HG03378 (cell line): ENCODE measurements at regions not wholly inside any gene's neighbourhood (a gene's known extent, or its start where the extent isn't known, plus 50 kb on each side); places are given as distances from the start of the nearest gene placed in this dataset.
"Not testable (repeated sequence)": the region's sequence is repeated elsewhere in the genome, so short reads cannot be mapped to it uniquely, and the experiment has no call there.

Source experiments
- ATAC-seq: cut with Tn5 transposase; IDR thresholded peaks from one replicate; pipeline ENCODE4 v1.9.1; 2021; ENCODE audit warnings: mild to moderate bottlenecking, moderate library complexity; ENCODE audit not compliant: unreplicated experiment

GRCh38 chr9:119938871-119939270 is 569.6 kb upstream of the BRINP1 start:
- ATAC-seq: no peak

DNA sequence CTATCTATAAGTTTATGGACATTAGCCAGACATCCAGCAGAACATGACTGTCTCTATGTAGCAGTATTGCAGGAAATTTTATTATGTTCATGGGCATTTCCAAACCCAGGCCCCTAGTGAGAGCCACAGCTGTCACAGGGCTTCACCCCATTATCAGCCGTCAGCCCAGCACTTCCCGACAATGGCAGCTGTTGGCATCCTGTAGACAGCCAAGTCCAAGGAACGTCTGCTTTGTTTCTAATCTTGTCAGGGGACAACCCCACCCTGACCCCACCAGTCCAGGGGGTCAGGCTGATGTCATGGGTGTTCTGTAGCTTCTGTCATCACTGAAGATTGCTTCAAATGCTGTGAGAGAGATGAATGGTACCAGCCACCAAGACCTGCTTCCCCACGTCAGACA is 565.3 kb upstream of the BRINP1 start:
- ATAC-seq: no peak

- ATAC-seq: no peak
Measured at GRCh38 chr9:119933191-119933590, 564.0 kb upstream of the BRINP1 start.

DNA sequence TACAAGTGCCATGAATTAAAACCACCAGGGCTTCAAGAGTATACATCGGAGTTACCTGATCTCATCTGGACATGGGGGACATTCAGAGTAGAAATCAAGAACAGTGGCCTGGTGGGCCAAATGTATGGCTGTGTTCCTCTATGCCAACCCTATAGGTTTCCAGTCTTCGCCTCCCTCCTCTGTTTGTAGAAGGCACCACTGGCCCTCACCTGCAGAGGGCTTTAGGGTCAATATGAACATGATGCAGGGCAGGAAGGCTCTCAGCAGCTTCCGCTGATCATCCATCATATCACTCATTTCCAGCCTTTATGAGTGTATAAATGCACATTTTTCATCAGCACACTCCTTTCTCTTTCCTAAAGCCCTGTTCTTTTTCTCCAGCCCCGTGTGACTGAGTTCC is 555.5 kb upstream of the BRINP1 start:
- no peak for ATAC-seq

DNA sequence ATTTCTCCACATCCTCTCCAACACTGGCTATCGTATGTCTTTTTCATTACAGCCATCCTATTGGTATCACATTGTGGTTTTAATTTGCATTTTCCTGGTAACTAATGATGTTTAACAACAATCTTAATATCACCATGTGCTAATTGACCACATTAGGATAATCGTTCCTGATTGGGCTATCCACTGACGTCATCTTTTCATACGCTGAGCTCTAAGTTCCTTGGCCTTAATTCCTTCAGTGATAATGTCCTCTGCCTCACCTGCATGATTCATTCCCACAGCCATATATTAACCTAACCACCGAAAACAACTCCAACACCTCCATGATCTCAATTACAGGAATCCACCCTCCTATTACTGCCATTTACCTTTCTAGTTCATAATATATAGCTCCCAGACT is 547.9 kb upstream of the BRINP1 start:
- no peak for ATAC-seq

- ATAC-seq: no peak
Measured at GRCh38 chr9:119907056-119907455, 537.8 kb upstream of the BRINP1 start.

GRCh38 chr9:119905724-119906123 is 536.5 kb upstream of the BRINP1 start:
- ATAC-seq: no peak

DNA sequence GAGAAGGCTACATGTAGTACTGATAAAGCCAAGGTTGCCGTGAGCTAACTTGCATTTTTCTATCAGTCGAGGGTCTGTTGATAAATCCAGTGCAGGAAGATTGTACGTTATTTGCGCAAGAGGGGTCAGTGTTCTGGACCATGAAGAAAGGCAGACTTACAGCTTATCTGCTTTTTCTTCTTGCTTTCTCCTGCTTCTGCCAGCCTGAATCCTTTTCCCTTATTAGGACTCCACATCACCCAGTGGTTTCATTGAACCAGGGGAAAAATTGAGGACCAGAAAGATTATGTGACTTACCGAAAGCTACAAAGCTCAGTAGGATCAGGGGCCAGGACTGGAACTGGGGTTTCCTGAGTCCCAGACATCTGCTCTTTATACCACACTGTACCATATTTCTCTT is 534.6 kb upstream of the BRINP1 start:
- ATAC-seq: no peak

DNA sequence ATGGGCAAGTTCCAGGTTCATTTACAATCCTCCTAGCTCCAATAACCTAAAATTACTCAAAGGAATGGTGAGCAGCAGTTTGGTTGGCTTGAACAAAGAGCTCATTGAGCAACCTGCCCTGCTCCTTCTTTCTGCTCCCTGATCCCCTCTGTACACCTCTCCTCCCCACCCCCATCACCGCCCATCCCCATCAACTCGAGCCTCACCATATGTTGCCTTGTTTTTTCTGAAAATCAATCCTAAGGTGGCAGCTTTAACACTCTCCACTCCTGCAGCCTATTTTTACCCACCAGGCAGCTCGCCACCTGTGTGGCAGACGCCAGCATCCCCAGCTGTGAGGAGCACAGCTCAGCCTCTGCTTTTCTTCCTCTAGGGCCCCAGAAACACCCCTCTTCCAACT is 533.4 kb upstream of the BRINP1 start:
- no peak for ATAC-seq

DNA sequence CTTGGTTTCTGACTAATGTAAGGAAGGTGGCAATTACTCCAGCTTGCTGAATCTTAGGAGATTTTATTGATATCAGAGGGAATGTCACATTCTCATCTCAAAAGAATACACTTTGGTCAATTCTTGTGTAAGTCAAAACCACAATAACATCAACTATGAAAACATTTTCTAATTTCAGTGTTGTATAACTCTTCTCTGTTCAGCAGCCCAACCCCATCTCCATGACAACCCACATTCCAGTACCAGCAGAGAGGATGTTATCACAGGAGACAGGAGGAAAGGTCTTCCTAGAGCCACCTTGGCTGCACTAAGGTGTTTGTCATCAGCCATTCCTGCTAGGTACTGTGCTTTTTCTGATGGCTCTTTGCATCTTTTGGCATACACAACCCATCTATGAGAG is 529.1 kb upstream of the BRINP1 start:
- no peak for ATAC-seq

GRCh38 chr9:119884438-119884837 is 515.2 kb upstream of the BRINP1 start:
- ATAC-seq: no peak

DNA sequence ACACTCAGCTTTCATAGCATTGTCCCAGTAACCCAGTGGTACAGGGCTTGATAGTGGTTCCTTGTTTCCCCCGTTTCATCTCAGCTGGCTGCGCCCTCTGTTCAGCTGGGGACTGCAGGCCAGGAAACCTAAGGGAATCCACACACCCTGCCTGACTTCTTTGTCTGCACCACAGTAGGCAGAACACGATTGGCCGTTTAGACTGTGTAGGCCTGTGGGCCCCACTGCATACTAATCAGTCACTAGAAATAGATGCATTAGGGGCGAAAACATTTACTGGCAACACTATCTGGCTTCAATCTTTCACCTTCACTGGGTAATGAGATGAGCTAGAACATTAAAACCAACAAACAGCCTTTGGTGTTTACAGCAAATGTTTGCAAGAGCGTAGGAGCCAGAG is 512.7 kb upstream of the BRINP1 start:
- ATAC-seq: no peak

DNA sequence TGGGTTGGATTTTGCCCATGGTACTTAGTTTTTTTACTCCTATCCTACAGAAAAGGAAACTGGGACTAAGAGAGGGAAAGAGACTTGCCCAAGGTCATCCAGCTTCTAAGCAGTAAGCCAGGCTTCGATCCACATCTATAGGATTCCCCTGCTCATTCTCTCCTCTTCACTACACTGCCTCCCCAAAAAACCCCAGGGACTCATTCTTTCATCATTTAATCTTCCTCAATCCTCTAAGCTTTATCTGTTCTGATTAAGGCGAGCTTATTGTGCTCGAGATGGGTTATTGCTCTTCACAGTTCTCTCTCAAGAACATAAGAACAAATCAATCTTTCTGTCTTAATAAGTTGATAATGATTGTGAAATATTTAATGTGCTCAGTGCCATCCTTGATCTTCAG is 511.1 kb upstream of the BRINP1 start:
- no peak for ATAC-seq

GRCh38 chr9:119877306-119877705 is 508.1 kb upstream of the BRINP1 start:
- no peak for ATAC-seq

GRCh38 chr9:119873877-119874276 is 504.6 kb upstream of the BRINP1 start:
- ATAC-seq: no peak

DNA sequence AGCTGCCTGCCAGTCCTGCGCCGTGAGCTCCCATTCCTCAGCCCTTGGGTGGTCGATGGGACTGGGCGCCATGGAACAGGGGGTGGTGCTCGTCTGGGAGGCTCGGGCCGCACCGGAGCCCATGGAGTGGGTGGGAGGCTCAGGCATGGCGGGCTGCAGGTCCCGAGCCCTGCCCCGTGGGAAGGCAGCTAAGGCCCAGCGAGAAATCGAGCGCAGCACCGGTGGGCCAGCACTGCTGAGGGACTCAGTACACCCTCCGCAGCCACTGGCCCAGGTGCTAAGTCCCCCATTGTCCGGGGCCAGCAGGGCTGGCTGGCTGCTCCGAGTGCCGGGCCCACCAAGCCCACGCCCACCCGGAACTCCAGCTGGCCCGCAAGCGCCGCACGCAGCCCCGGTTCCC is 501.0 kb upstream of the BRINP1 start:
- not testable (repeated sequence) for ATAC-seq

- ATAC-seq: no peak
Measured at GRCh38 chr9:119868694-119869093, 499.5 kb upstream of the BRINP1 start.

- no peak for ATAC-seq
Measured at GRCh38 chr9:119861842-119862241, 492.6 kb upstream of the BRINP1 start.

- no peak for ATAC-seq
Measured at GRCh38 chr9:119859128-119859527, 489.9 kb upstream of the BRINP1 start.

DNA sequence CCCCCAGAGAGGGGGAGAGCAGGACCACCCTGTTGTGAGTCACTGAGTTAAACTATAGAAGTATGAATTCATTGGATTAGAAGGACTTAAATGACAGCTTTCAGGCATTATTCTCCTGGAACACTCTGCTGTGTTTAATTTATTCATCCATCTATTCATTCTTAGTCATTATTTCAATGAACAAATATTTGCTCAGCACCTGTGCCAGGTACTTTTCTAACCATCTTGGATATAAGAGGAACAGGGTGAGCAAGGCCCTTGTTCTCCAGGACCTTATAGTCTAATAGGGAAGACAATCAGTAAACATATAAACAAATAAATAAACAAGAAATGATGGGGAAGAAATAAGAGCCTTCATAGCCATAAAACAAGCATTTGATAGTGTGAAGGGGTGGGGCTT is 483.9 kb upstream of the BRINP1 start:
- no peak for ATAC-seq

- no peak for ATAC-seq
Measured at GRCh38 chr9:119852390-119852789, 483.2 kb upstream of the BRINP1 start.

DNA sequence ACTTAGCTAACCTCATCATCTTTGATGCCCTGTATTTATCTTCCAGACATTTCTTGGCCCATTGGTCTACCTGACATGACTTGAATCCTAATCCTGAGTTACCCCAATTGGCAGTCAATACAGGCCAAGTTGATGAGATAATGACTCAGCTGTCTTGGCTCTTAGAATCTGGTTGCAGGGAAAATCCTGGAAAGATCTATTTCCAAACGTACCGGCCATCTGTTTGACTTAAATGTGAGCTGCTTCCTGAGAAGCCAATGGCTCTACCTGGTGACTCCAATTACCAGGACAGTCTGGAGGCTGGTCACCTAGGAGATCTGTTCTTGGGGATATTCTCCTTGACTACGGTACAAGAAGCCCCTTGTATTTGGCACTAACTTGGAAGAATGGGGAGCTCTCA is 475.2 kb upstream of the BRINP1 start:
- no peak for ATAC-seq

DNA sequence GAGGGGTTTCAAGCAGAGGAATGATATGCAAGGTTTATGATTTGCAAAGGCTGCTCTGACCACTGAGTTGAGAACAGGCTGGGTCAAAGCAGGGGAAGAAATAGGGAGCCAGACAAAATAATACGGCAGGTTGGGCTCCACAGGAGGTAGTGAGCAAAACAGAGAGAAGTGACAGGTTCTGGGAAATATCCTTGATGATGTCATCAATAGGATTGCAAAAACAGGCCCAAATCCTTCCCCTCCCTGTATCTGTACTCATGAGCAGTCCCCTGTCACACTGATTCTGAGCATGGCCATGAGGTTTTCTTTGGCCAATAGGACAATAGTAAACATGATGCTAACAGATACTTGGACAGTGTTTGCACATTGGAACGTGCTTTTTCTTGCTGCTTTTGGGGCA is 471.8 kb upstream of the BRINP1 start:
- no peak for ATAC-seq

DNA sequence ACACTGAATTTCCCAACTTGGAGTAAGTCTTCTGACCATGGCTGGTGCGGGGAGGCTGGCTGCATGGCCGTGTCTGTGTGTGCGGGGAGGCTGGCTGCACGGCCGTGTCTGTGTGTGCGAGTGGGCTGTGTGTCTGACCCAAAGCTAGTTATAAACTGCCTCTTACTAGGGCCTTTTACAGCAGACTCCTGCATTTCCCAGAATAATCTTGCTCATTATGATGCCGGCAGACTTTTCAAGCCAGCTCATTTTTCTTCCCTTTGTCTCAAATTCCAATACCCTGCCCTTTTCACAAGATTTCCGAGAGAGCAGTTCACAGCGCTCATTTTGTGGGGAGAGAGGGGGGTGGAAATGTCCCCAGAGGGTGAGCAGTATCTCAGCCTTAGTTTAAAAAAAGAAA is 470.7 kb upstream of the BRINP1 start:
- no peak for ATAC-seq
